Epithelial cell of prostate (primary cell): ENCODE measurements at regions not wholly inside any gene's neighbourhood (a gene's known extent, or its start where the extent isn't known, plus 50 kb on each side); places are given as distances from the start of the nearest gene placed in this dataset.
A peak's percentile ranks its signal among the peaks of the same experiment; 100 is the strongest.

ENCODE experiments used
- DNase-seq: peaks from one replicate; pipeline ENCODE4 v3.0.0-alpha.2; 2011; ENCODE audit warnings: low read depth, low spot score
- H3K27ac ChIP-seq: fragments of 450-650 bp; 2 replicates; pipeline ENCODE4 v1.5.1; 2017; ENCODE audit warnings: mild to moderate bottlenecking

- no peak for DNase-seq
- peak overlapping the region; percentile 71 for H3K27ac ChIP-seq
Measured at GRCh38 chr11:37512156-37512780, 914.2 kb upstream of the RAG2 start.

GRCh38 chr11:37511425-37511933 lies 913.4 kb upstream of the RAG2 start:
- peak overlapping the region; percentile 71 for H3K27ac ChIP-seq
- peak; percentile 31 for DNase-seq

GRCh38 chr11:37509506-37509905 lies 911.5 kb upstream of the RAG2 start:
- DNase-seq, result no peak
- no peak overlapping the region for H3K27ac ChIP-seq

GRCh38 chr11:37506531-37506930 lies 908.5 kb upstream of the RAG2 start:
- DNase-seq, result no peak
- H3K27ac ChIP-seq, result no peak overlapping the region

GRCh38 chr11:37505406-37505805 lies 907.4 kb upstream of the RAG2 start:
- H3K27ac ChIP-seq, result peak overlapping the region; percentile 78
- DNase-seq, result no peak

- peak; percentile 62 for DNase-seq
- H3K27ac ChIP-seq, result peak overlapping the region; percentile 78
Measured at GRCh38 chr11:37504921-37505320, 906.9 kb upstream of the RAG2 start.

- DNase-seq, result peak; percentile 55
- H3K27ac ChIP-seq, result peak overlapping the region; percentile 78
Measured at GRCh38 chr11:37504060-37504611, 906.1 kb upstream of the RAG2 start.

- H3K27ac ChIP-seq, result peak overlapping the region; percentile 78
- no peak for DNase-seq
Measured at GRCh38 chr11:37503411-37504059, 905.5 kb upstream of the RAG2 start.

- no peak for DNase-seq
- H3K27ac ChIP-seq, result no peak overlapping the region
Measured at GRCh38 chr11:37502202-37502601, 904.2 kb upstream of the RAG2 start.

GRCh38 chr11:37500425-37500824 lies 902.4 kb upstream of the RAG2 start:
- no peak for DNase-seq
- H3K27ac ChIP-seq, result no peak overlapping the region

- H3K27ac ChIP-seq, result no peak overlapping the region
- DNase-seq, result no peak
Measured at GRCh38 chr11:37497326-37497725, 899.3 kb upstream of the RAG2 start.

- no peak overlapping the region for H3K27ac ChIP-seq
- no peak for DNase-seq
Measured at GRCh38 chr11:37496201-37496600, 898.2 kb upstream of the RAG2 start.

GRCh38 chr11:37484298-37484697 lies 886.3 kb upstream of the RAG2 start:
- DNase-seq, result no peak
- no peak overlapping the region for H3K27ac ChIP-seq

GRCh38 chr11:37483761-37484160 lies 885.7 kb upstream of the RAG2 start:
- no peak overlapping the region for H3K27ac ChIP-seq
- no peak for DNase-seq

GRCh38 chr11:37474889-37475288 lies 876.9 kb upstream of the RAG2 start:
- no peak overlapping the region for H3K27ac ChIP-seq
- DNase-seq, result no peak

- no peak for DNase-seq
- no peak overlapping the region for H3K27ac ChIP-seq
Measured at GRCh38 chr11:37468344-37468743, 870.3 kb upstream of the RAG2 start.

GRCh38 chr11:37465221-37465620 lies 867.2 kb upstream of the RAG2 start:
- DNase-seq, result no peak

GRCh38 chr11:37459456-37459855 lies 861.4 kb upstream of the RAG2 start:
- H3K27ac ChIP-seq, result no peak overlapping the region
- DNase-seq, result no peak

More at GRCh38 chr11:37465221-37465620, 867.2 kb upstream of the RAG2 start:
- no peak overlapping the region for H3K27ac ChIP-seq

GRCh38 chr11:37456746-37457145 lies 858.7 kb upstream of the RAG2 start:
- H3K27ac ChIP-seq, result no peak overlapping the region
- DNase-seq, result no peak

GRCh38 chr11:37451903-37452302 lies 853.9 kb upstream of the RAG2 start:
- DNase-seq, result no peak
- H3K27ac ChIP-seq, result no peak overlapping the region

GRCh38 chr11:37450613-37451012 lies 852.6 kb upstream of the RAG2 start:
- DNase-seq, result no peak
- no peak overlapping the region for H3K27ac ChIP-seq

- DNase-seq, result no peak
- H3K27ac ChIP-seq, result no peak overlapping the region
Measured at GRCh38 chr11:37449146-37449545, 851.1 kb upstream of the RAG2 start.
